ENCODE measurements at regions not wholly inside any gene's neighbourhood (a gene's known extent, or its start where the extent isn't known, plus 50 kb on each side); places are given as distances from the start of the nearest gene placed in this dataset.

- no peak for TF ChIP-seq ELF1 (IDR thresholded peaks at IDR 0.05)
- TF ChIP-seq, protein P1, sequence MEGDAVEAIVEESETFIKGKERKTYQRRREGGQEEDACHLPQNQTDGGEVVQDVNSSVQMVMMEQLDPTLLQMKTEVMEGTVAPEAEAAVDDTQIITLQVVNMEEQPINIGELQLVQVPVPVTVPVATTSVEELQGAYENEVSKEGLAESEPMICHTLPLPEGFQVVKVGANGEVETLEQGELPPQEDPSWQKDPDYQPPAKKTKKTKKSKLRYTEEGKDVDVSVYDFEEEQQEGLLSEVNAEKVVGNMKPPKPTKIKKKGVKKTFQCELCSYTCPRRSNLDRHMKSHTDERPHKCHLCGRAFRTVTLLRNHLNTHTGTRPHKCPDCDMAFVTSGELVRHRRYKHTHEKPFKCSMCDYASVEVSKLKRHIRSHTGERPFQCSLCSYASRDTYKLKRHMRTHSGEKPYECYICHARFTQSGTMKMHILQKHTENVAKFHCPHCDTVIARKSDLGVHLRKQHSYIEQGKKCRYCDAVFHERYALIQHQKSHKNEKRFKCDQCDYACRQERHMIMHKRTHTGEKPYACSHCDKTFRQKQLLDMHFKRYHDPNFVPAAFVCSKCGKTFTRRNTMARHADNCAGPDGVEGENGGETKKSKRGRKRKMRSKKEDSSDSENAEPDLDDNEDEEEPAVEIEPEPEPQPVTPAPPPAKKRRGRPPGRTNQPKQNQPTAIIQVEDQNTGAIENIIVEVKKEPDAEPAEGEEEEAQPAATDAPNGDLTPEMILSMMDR (IDR thresholded peaks at IDR 0.05): no peak
- TF ChIP-seq RFX5 (IDR thresholded peaks at IDR 0.05; ENCODE audit: low read length): no peak
- TF ChIP-seq ZBTB33 (IDR thresholded peaks at IDR 0.05; ENCODE audit: borderline replicate concordance, low read depth): no peak
- no peak for TF ChIP-seq EP300 (IDR thresholded peaks at IDR 0.05; ENCODE audit: borderline replicate concordance in 1 of 2, low read depth in 1 of 2, low read length in 1 of 2)
- TF ChIP-seq, protein P2, sequence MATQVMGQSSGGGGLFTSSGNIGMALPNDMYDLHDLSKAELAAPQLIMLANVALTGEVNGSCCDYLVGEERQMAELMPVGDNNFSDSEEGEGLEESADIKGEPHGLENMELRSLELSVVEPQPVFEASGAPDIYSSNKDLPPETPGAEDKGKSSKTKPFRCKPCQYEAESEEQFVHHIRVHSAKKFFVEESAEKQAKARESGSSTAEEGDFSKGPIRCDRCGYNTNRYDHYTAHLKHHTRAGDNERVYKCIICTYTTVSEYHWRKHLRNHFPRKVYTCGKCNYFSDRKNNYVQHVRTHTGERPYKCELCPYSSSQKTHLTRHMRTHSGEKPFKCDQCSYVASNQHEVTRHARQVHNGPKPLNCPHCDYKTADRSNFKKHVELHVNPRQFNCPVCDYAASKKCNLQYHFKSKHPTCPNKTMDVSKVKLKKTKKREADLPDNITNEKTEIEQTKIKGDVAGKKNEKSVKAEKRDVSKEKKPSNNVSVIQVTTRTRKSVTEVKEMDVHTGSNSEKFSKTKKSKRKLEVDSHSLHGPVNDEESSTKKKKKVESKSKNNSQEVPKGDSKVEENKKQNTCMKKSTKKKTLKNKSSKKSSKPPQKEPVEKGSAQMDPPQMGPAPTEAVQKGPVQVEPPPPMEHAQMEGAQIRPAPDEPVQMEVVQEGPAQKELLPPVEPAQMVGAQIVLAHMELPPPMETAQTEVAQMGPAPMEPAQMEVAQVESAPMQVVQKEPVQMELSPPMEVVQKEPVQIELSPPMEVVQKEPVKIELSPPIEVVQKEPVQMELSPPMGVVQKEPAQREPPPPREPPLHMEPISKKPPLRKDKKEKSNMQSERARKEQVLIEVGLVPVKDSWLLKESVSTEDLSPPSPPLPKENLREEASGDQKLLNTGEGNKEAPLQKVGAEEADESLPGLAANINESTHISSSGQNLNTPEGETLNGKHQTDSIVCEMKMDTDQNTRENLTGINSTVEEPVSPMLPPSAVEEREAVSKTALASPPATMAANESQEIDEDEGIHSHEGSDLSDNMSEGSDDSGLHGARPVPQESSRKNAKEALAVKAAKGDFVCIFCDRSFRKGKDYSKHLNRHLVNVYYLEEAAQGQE (IDR thresholded peaks at IDR 0.05; ENCODE audit: low read depth, low read length): no peak
These were observed 227.7 kb upstream of the PRR16 start for GRCh38 chr5:120236360-120236759.
